ENCODE measurements at regions not wholly inside any gene's neighbourhood (a gene's known extent, or its start where the extent isn't known, plus 50 kb on each side); places are given as distances from the start of the nearest gene placed in this dataset.

GRCh38 chr2:223219872-223220657 lies 168.1 kb downstream of the KCNE4 start:
- ChIA-PET CTCF (interaction anchor here (1.4 kb wide), 1 partner anchor 248 kb away, joined by 4 read pairs; no protein-coding TSS in a partner anchor), POLR2A (no interaction called here)
- DNase-seq = no peak
- Histone ChIP-seq H3K79me2 (ENCODE audit: insufficient read depth) (no peaks in the 10 kb centered on the region), H3K9me3 (no peaks in the 10 kb centered on the region), H4K20me1 (ENCODE audit: insufficient read depth) (no peaks in the 10 kb centered on the region), H3K4me1 (ENCODE audit: control insufficient read depth in 1 of 2, insufficient read depth in 2 of 2, low read depth in 1 of 2, low read length in 1 of 2) (no peaks in the 10 kb centered on the region), H3K9ac (no peak overlapping the region), H3K4me3 (ENCODE audit: low read depth in 2 of 2, low read length in 1 of 2) (no peak overlapping the region), H2AFZ (ENCODE audit: low read depth) (no peak overlapping the region), H3F3A (replicated peaks; ENCODE audit: insufficient read depth) (no peaks in the 10 kb centered on the region), H3K27me3 (ENCODE audit: insufficient read depth) (no peaks in the 10 kb centered on the region), H3K27ac (ENCODE audit: low read depth in 2 of 2, low read length in 1 of 2) (no peak overlapping the region), H3K36me3 (replicated peaks in 1 of 2; ENCODE audit: control insufficient read depth in 1 of 2, insufficient read depth in 2 of 2, low read length in 1 of 2) (no peaks in the 10 kb centered on the region), H3K9me2 (no peaks in the 10 kb centered on the region), H3K4me2 (no peak overlapping the region)
- TF ChIP-seq YY1 (IDR thresholded peaks at IDR 0.05; ENCODE audit: low read depth) = no peak
- TF ChIP-seq JUND (IDR thresholded peaks at IDR 0.05) = no peak
- TF ChIP-seq CTCF (IDR thresholded peaks at IDR 0.05) = no peak
- TF ChIP-seq MEF2A (IDR thresholded peaks at IDR 0.05; ENCODE audit: borderline replicate concordance, low read depth) = no peak
- TF ChIP-seq EZH2phosphoT487 (IDR thresholded peaks at IDR 0.05; ENCODE audit: borderline replicate concordance, low read depth) = no peak
- no peak for TF ChIP-seq MXI1 (IDR thresholded peaks at IDR 0.05; ENCODE audit: low read depth, low read length)
- no peak for TF ChIP-seq USF1 (IDR thresholded peaks at IDR 0.05; ENCODE audit: borderline replicate concordance, low read depth)
- no peak for TF ChIP-seq ELF1 (IDR thresholded peaks at IDR 0.05)
- WGBS (ENCODE audit: low lambda C conversion rate) = 93% methylated on average over 9 of the region's 9 CpGs

- Histone ChIP-seq H2AFZ (ENCODE audit: low read depth) (no peak overlapping the region), H3K4me3 (ENCODE audit: low read depth in 2 of 2, low read length in 1 of 2) (no peak overlapping the region), H4K20me1 (ENCODE audit: insufficient read depth) (no peaks in the 10 kb centered on the region), H3K27me3 (ENCODE audit: insufficient read depth) (no peaks in the 10 kb centered on the region), H3K9me2 (no peaks in the 10 kb centered on the region), H3K36me3 (replicated peaks in 1 of 2; ENCODE audit: control insufficient read depth in 1 of 2, insufficient read depth in 2 of 2, low read length in 1 of 2) (no peaks in the 10 kb centered on the region), H3K4me2 (no peak overlapping the region), H3K9ac (no peak overlapping the region), H3K9me3 (no peaks in the 10 kb centered on the region), H3K79me2 (ENCODE audit: insufficient read depth) (no peaks in the 10 kb centered on the region), H3F3A (replicated peaks; ENCODE audit: insufficient read depth) (no peaks in the 10 kb centered on the region), H3K4me1 (ENCODE audit: control insufficient read depth in 1 of 2, insufficient read depth in 2 of 2, low read depth in 1 of 2, low read length in 1 of 2) (no peaks in the 10 kb centered on the region), H3K27ac (ENCODE audit: low read depth in 2 of 2, low read length in 1 of 2) (no peak overlapping the region)
- 59% methylated on average over 1 of the region's 1 CpG for WGBS (ENCODE audit: low lambda C conversion rate)
- POLR2A ChIA-PET = no interaction called here
- TF ChIP-seq MEF2A (IDR thresholded peaks at IDR 0.05; ENCODE audit: borderline replicate concordance, low read depth) = no peak
- no peak for TF ChIP-seq JUND (IDR thresholded peaks at IDR 0.05)
- no peak for TF ChIP-seq MXI1 (IDR thresholded peaks at IDR 0.05; ENCODE audit: low read depth, low read length)
- no peak for TF ChIP-seq RAD21 (IDR thresholded peaks at IDR 0.05; ENCODE audit: low read length)
- TF ChIP-seq RCOR1 (IDR thresholded peaks at IDR 0.05; ENCODE audit: low read length) = no peak
- TF ChIP-seq TCF12 (IDR thresholded peaks at IDR 0.05) = no peak
- TF ChIP-seq SIN3A (IDR thresholded peaks at IDR 0.05; ENCODE audit: borderline replicate concordance, low read depth, low read length) = no peak
- TF ChIP-seq SMC3 (IDR thresholded peaks at IDR 0.05; ENCODE audit: low read depth, low read length) = no peak
- no peak for TF ChIP-seq POLR2AphosphoS5 (IDR thresholded peaks at IDR 0.05; ENCODE audit: low read depth, low read length)
- TF ChIP-seq ELF1 (IDR thresholded peaks at IDR 0.05) = no peak
- TF ChIP-seq NRF1 (IDR thresholded peaks at IDR 0.05; ENCODE audit: low read depth, low read length) = no peak
- TF ChIP-seq YY1 (IDR thresholded peaks at IDR 0.05; ENCODE audit: low read depth) = no peak
- TF ChIP-seq FOSL2 (IDR thresholded peaks at IDR 0.05; ENCODE audit: borderline replicate concordance, low read depth) = no peak
- no peak for TF ChIP-seq USF1 (IDR thresholded peaks at IDR 0.05; ENCODE audit: borderline replicate concordance, low read depth)
- no peak for TF ChIP-seq GABPA (IDR thresholded peaks at IDR 0.05; ENCODE audit: low read depth)
- no peak for TF ChIP-seq RXRA (IDR thresholded peaks at IDR 0.05; ENCODE audit: borderline replicate concordance, low read depth)
- no peak for TF ChIP-seq CHD2 (IDR thresholded peaks at IDR 0.05; ENCODE audit: low read length, partially characterized antibody)
- TF ChIP-seq ZBTB33 (IDR thresholded peaks at IDR 0.05; ENCODE audit: borderline replicate concordance, low read depth) = no peak
- CTCF ChIA-PET = interaction anchor here (1.4 kb wide), 1 partner anchor 249 kb away, joined by 4 read pairs; no protein-coding TSS in a partner anchor
- no peak for DNase-seq
Observed at GRCh38 chr2:223220658-223220925, 168.6 kb downstream of the KCNE4 start.

All from SK-N-SH (cell line).